DND-41 (cell line): ENCODE measurements at regions not wholly inside any gene's neighbourhood (a gene's known extent, or its start where the extent isn't known, plus 50 kb on each side); places are given as distances from the start of the nearest gene placed in this dataset.
"Not testable (repeated sequence)": the region's sequence is repeated elsewhere in the genome, so short reads cannot be mapped to it uniquely, and the experiment has no call there.

ENCODE experiments used
- ATAC-seq: fragments of 200-7000 bp; cut with Tn5 transposase; 3 replicates; pipeline ENCODE4 v1.9.1; 2021; ENCODE audit warnings: low read depth; ENCODE audit not compliant: insufficient read depth
- DNase-seq: peaks from one replicate; pipeline ENCODE4 v3.0.0-alpha.2; 2020
- H2AFZ ChIP-seq: 2 replicates; pipeline ENCODE4 v1.6.0; 2012; ENCODE audit warnings: low read depth, low read length
- H3K27ac ChIP-seq: 2 replicates; pipeline ENCODE4 v1.5.1; 2012; ENCODE audit warnings: low read length, inconsistent platforms
- H3K27me3 ChIP-seq: fragments of 200-600 bp; sonication (generic); 2 replicates; pipeline ENCODE4 v1.6.0; 2012; ENCODE audit warnings: low read length, mild to moderate bottlenecking, inconsistent platforms; ENCODE audit not compliant: insufficient read depth, poor library complexity
- H3K36me3 ChIP-seq: 2 replicates; pipeline ENCODE4 v1.5.1; 2012; ENCODE audit warnings: low read length, inconsistent platforms; ENCODE audit not compliant: insufficient read depth
- H3K4me1 ChIP-seq: 2 replicates; pipeline ENCODE4 v1.5.1; 2012; ENCODE audit warnings: mild to moderate bottlenecking, low read length; ENCODE audit not compliant: insufficient read depth
- H3K4me2 ChIP-seq: 2 replicates; pipeline ENCODE4 v1.6.0; 2012; ENCODE audit warnings: mild to moderate bottlenecking, moderate library complexity, low read length, inconsistent platforms; ENCODE audit not compliant: insufficient read depth
- H3K4me3 ChIP-seq, 2 experiments: fragments of 200-600 bp in 1 of 2; shearing (Covaris generic) in 1 of 2; 2 replicates each; pipeline ENCODE4 v1.5.1; 2012 to 2016; ENCODE audit warnings: inconsistent platforms in 2 of 2, low read length in 2 of 2, mild to moderate bottlenecking in 2 of 2, low read depth in 1 of 2, moderate library complexity in 1 of 2
- H3K79me2 ChIP-seq: 2 replicates; pipeline ENCODE4 v1.6.0; 2012; ENCODE audit warnings: low read length, inconsistent platforms; ENCODE audit not compliant: insufficient read depth
- H3K9ac ChIP-seq: 2 replicates; pipeline ENCODE4 v1.6.0; 2012; ENCODE audit warnings: low read depth, mild to moderate bottlenecking, inconsistent platforms, low read length, moderate library complexity
- H3K9me3 ChIP-seq: 2 replicates; pipeline ENCODE4 v1.5.1; 2012; ENCODE audit warnings: low read length, moderate library complexity, mild to moderate bottlenecking, inconsistent platforms; ENCODE audit not compliant: insufficient read depth, severe bottlenecking
- H4K20me1 ChIP-seq: 2 replicates; pipeline ENCODE4 v1.6.0; 2012; ENCODE audit warnings: low read length; ENCODE audit not compliant: insufficient read depth
- CTCF ChIP-seq: IDR thresholded peaks from 2 replicates; pipeline ENCODE4 v1.5.1; 2012; ENCODE audit warnings: borderline replicate concordance, low read length, moderate library complexity, mild to moderate bottlenecking; ENCODE audit not compliant: poor library complexity, severe bottlenecking; ENCODE audit errors: extremely low read depth
- EZH2 ChIP-seq: IDR thresholded peaks from 3 replicates; pipeline ENCODE4 v1.6.1; 2012; ENCODE audit warnings: borderline replicate concordance, low read depth, mild to moderate bottlenecking, moderate library complexity, low read length, inconsistent platforms; ENCODE audit not compliant: severe bottlenecking

GRCh38 chr12:86407620-86408208, 151.5 kb upstream of the MGAT4C start:
- no peak for ATAC-seq
- H3K36me3 ChIP-seq: no peaks in the 10 kb centered on the region
- no peaks in the 10 kb centered on the region for H4K20me1 ChIP-seq
- H3K4me3 ChIP-seq: no peak overlapping the region
- H3K9me3 ChIP-seq: no peaks in the 10 kb centered on the region
- H3K4me1 ChIP-seq: no peaks in the 10 kb centered on the region
- no peaks in the 10 kb centered on the region for H3K79me2 ChIP-seq
- no peak overlapping the region for H2AFZ ChIP-seq
- TF ChIP-seq CTCF: no peak
- TF ChIP-seq EZH2: no peak
- no peak overlapping the region for H3K27ac ChIP-seq
- no peak overlapping the region for H3K9ac ChIP-seq
- no peaks in the 10 kb centered on the region for H3K27me3 ChIP-seq
- no peak overlapping the region for H3K4me2 ChIP-seq
- DNase-seq: no peak

GRCh38 chr12:86389949-86390348, 133.8 kb upstream of the MGAT4C start:
- no peaks in the 10 kb centered on the region for H3K36me3 ChIP-seq
- no peak for DNase-seq
- H4K20me1 ChIP-seq: no peaks in the 10 kb centered on the region
- no peak for ATAC-seq
- H3K79me2 ChIP-seq: no peaks in the 10 kb centered on the region
- H3K9me3 ChIP-seq: no peaks in the 10 kb centered on the region
- H3K4me1 ChIP-seq: no peaks in the 10 kb centered on the region
- TF ChIP-seq CTCF (no peak), EZH2 (no peak)
- H3K4me2 ChIP-seq: no peak overlapping the region
- H3K27ac ChIP-seq: no peak overlapping the region
- no peak overlapping the region for H3K4me3 ChIP-seq
- no peaks in the 10 kb centered on the region for H3K27me3 ChIP-seq
- H2AFZ ChIP-seq: no peak overlapping the region
- no peak overlapping the region for H3K9ac ChIP-seq

DNA sequence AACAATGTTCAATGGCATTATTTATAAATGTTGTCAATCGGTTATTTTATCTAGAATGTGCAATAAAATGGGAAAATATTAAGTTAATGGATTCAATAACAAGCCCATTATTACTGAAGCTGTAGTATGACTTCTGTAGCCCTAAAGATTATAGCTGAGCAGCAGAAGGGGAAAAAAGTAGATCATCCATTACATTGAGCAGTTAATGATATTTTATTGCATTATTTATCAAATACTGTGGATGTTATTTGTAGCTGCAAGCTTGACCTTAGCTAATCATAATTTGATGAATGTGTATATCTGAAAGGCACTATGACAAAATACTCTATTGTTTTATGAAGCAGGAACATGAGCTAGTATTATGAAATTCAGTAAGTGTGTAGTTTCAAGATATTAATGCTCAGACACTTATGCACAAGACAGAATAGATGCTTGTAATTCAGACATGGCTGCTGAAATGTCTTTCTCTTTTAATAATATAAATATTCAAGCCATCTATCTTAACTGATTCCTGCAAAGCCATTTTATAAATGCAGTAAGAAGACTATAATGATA, 131.5 kb upstream of the MGAT4C start:
- Histone ChIP-seq H3K79me2 (no peaks in the 10 kb centered on the region), H4K20me1 (no peaks in the 10 kb centered on the region), H3K4me3 (no peak overlapping the region), H2AFZ (no peak overlapping the region), H3K4me1 (no peaks in the 10 kb centered on the region), H3K9me3 (no peaks in the 10 kb centered on the region), H3K9ac (no peak overlapping the region), H3K27ac (no peak overlapping the region), H3K4me2 (no peak overlapping the region), H3K36me3 (no peaks in the 10 kb centered on the region), H3K27me3 (no peaks in the 10 kb centered on the region)
- ATAC-seq (no peak), DNase-seq (no peak)
- TF ChIP-seq CTCF (no peak), EZH2 (no peak)

- not testable (repeated sequence) for H3K27me3 ChIP-seq, H3K9me3 ChIP-seq, H3K4me1 ChIP-seq, H3K4me3 ChIP-seq, H3K27ac ChIP-seq, ATAC-seq, H3K9ac ChIP-seq, H4K20me1 ChIP-seq, H3K4me2 ChIP-seq, H3K36me3 ChIP-seq, H3K79me2 ChIP-seq, H2AFZ ChIP-seq, DNase-seq
Measured at GRCh38 chr12:86383759-86384158, 127.6 kb upstream of the MGAT4C start.
